ENCODE measurements at regions not wholly inside any gene's neighbourhood (a gene's known extent, or its start where the extent isn't known, plus 50 kb on each side); places are given as distances from the start of the nearest gene placed in this dataset.
A peak's percentile ranks its signal among the peaks of the same experiment; 100 is the strongest.

- Mint-ChIP-seq H3K27me3 (peaks cover 9% of the 10 kb centered on the region), H3K4me3 (no peak overlapping the region), H3K36me3 (no peaks in the 10 kb centered on the region), H3K9me3 (peaks cover 0 to 11% (median 2%) of the 10 kb centered on the region in 7 donors), H3K27ac (no peak overlapping the region), H3K4me1 (no peaks in the 10 kb centered on the region)
- Histone ChIP-seq H3K4me3 (ENCODE audit: low read depth, low read length) (no peak overlapping the region), H3K27ac (ENCODE audit: insufficient read depth, low read length, poor library complexity, severe bottlenecking) (no peak overlapping the region), H3K9me3 (ENCODE audit: control insufficient read depth in 2 of 2, low read length in 2 of 2) (peaks cover 0 to 1% of the 10 kb centered on the region in 2 experiments), H3K27me3 (ENCODE audit: control insufficient read depth, insufficient read depth, low read length) (no peaks in the 10 kb centered on the region), H3K4me1 (ENCODE audit: control insufficient read depth, insufficient read depth, low read length, poor library complexity, severe bottlenecking) (no peaks in the 10 kb centered on the region), H3K36me3 (ENCODE audit: control insufficient read depth, insufficient read depth, low read length) (no peaks in the 10 kb centered on the region)
- no peak for ATAC-seq (ENCODE audit: low read depth in 2 of 2)
- DNase-seq: no peak
Observed at GRCh38 chr18:77529492-77530176, 280.0 kb downstream of the GALR1 start.

GRCh38 chr18:77530732-77531131 is 281.1 kb downstream of the GALR1 start:
- H3K4me3 ChIP-seq (ENCODE audit: low read depth, low read length): no peak overlapping the region
- H3K4me1 ChIP-seq (ENCODE audit: control insufficient read depth, insufficient read depth, low read length, poor library complexity, severe bottlenecking): no peaks in the 10 kb centered on the region
- H3K9me3 ChIP-seq (ENCODE audit: control insufficient read depth in 2 of 2, low read length in 2 of 2): peaks cover 0 to 1% of the 10 kb centered on the region in 2 experiments
- peaks cover 0 to 13% (median 4%) of the 10 kb centered on the region in 7 donors for H3K9me3 Mint-ChIP-seq
- H3K27ac Mint-ChIP-seq: no peak overlapping the region
- DNase-seq (no peak), ATAC-seq (ENCODE audit: low read depth in 2 of 2) (no peak)
- no peak overlapping the region for H3K4me3 Mint-ChIP-seq
- H3K36me3 ChIP-seq (ENCODE audit: control insufficient read depth, insufficient read depth, low read length): no peaks in the 10 kb centered on the region
- H3K27ac ChIP-seq (ENCODE audit: insufficient read depth, low read length, poor library complexity, severe bottlenecking): no peak overlapping the region
- H3K36me3 Mint-ChIP-seq: no peaks in the 10 kb centered on the region
- H3K27me3 ChIP-seq (ENCODE audit: control insufficient read depth, insufficient read depth, low read length): no peaks in the 10 kb centered on the region
- peaks cover 11% of the 10 kb centered on the region for H3K27me3 Mint-ChIP-seq
- H3K4me1 Mint-ChIP-seq: no peaks in the 10 kb centered on the region

- DNase-seq: no peak
- Mint-ChIP-seq H3K4me1 (no peaks in the 10 kb centered on the region), H3K36me3 (no peaks in the 10 kb centered on the region), H3K9me3 (peaks cover 0 to 5% (median 4%) of the 10 kb centered on the region in 7 donors), H3K4me3 (no peak overlapping the region), H3K27ac (no peak overlapping the region), H3K27me3 (peaks cover 5% of the 10 kb centered on the region)
- H3K4me1 ChIP-seq (ENCODE audit: control insufficient read depth, insufficient read depth, low read length, poor library complexity, severe bottlenecking): no peaks in the 10 kb centered on the region
- no peaks in the 10 kb centered on the region for H3K27me3 ChIP-seq (ENCODE audit: control insufficient read depth, insufficient read depth, low read length)
- H3K9me3 ChIP-seq (ENCODE audit: control insufficient read depth in 2 of 2, low read length in 2 of 2): no peaks in the 10 kb centered on the region
- H3K36me3 ChIP-seq (ENCODE audit: control insufficient read depth, insufficient read depth, low read length): no peaks in the 10 kb centered on the region
- ATAC-seq (ENCODE audit: low read depth in 2 of 2): no peak
- H3K27ac ChIP-seq (ENCODE audit: insufficient read depth, low read length, poor library complexity, severe bottlenecking): no peak overlapping the region
- H3K4me3 ChIP-seq (ENCODE audit: low read depth, low read length): no peak overlapping the region
Observed at GRCh38 chr18:77539860-77540259, 290.2 kb downstream of the GALR1 start.

GRCh38 chr18:77544792-77545191 is 295.1 kb downstream of the GALR1 start:
- Histone ChIP-seq H3K9me3 (ENCODE audit: control insufficient read depth in 2 of 2, low read length in 2 of 2) (no peaks in the 10 kb centered on the region), H3K27ac (ENCODE audit: insufficient read depth, low read length, poor library complexity, severe bottlenecking) (no peak overlapping the region), H3K4me1 (ENCODE audit: control insufficient read depth, insufficient read depth, low read length, poor library complexity, severe bottlenecking) (no peaks in the 10 kb centered on the region), H3K4me3 (ENCODE audit: low read depth, low read length) (no peak overlapping the region), H3K27me3 (ENCODE audit: control insufficient read depth, insufficient read depth, low read length) (no peaks in the 10 kb centered on the region), H3K36me3 (ENCODE audit: control insufficient read depth, insufficient read depth, low read length) (no peaks in the 10 kb centered on the region)
- Mint-ChIP-seq H3K4me3 (no peak overlapping the region), H3K9me3 (peaks cover 0 to 2% (median 0%) of the 10 kb centered on the region in 7 donors), H3K27ac (no peak overlapping the region), H3K4me1 (no peaks in the 10 kb centered on the region), H3K36me3 (no peaks in the 10 kb centered on the region), H3K27me3 (no peaks in the 10 kb centered on the region)
- no peak for ATAC-seq (ENCODE audit: low read depth in 2 of 2)
- DNase-seq: no peak

GRCh38 chr18:77547757-77548156 is 298.1 kb downstream of the GALR1 start:
- Mint-ChIP-seq H3K27me3 (peaks cover 5% of the 10 kb centered on the region), H3K9me3 (no peaks in the 10 kb centered on the region), H3K4me1 (no peaks in the 10 kb centered on the region), H3K27ac (no peak overlapping the region), H3K4me3 (no peak overlapping the region), H3K36me3 (no peaks in the 10 kb centered on the region)
- Histone ChIP-seq H3K4me3 (ENCODE audit: low read depth, low read length) (no peak overlapping the region), H3K27ac (ENCODE audit: insufficient read depth, low read length, poor library complexity, severe bottlenecking) (no peak overlapping the region), H3K27me3 (ENCODE audit: control insufficient read depth, insufficient read depth, low read length) (no peaks in the 10 kb centered on the region), H3K36me3 (ENCODE audit: control insufficient read depth, insufficient read depth, low read length) (no peaks in the 10 kb centered on the region), H3K9me3 (ENCODE audit: control insufficient read depth in 2 of 2, low read length in 2 of 2) (no peaks in the 10 kb centered on the region), H3K4me1 (ENCODE audit: control insufficient read depth, insufficient read depth, low read length, poor library complexity, severe bottlenecking) (no peaks in the 10 kb centered on the region)
- ATAC-seq (ENCODE audit: low read depth in 2 of 2) (no peak), DNase-seq (no peak)

- Mint-ChIP-seq H3K4me3 (no peak overlapping the region), H3K36me3 (no peaks in the 10 kb centered on the region), H3K27ac (peak overlapping the region in 1 of 3 donors; percentile 61), H3K27me3 (peaks cover 5% of the 10 kb centered on the region), H3K4me1 (no peaks in the 10 kb centered on the region), H3K9me3 (no peaks in the 10 kb centered on the region)
- no peaks in the 10 kb centered on the region for H3K36me3 ChIP-seq (ENCODE audit: control insufficient read depth, insufficient read depth, low read length)
- ATAC-seq (ENCODE audit: low read depth in 2 of 2) (no peak), DNase-seq (no peak)
- H3K27me3 ChIP-seq (ENCODE audit: control insufficient read depth, insufficient read depth, low read length): no peaks in the 10 kb centered on the region
- no peaks in the 10 kb centered on the region for H3K4me1 ChIP-seq (ENCODE audit: control insufficient read depth, insufficient read depth, low read length, poor library complexity, severe bottlenecking)
- H3K9me3 ChIP-seq (ENCODE audit: control insufficient read depth in 2 of 2, low read length in 2 of 2): no peaks in the 10 kb centered on the region
- no peak overlapping the region for H3K27ac ChIP-seq (ENCODE audit: insufficient read depth, low read length, poor library complexity, severe bottlenecking)
- H3K4me3 ChIP-seq (ENCODE audit: low read depth, low read length): no peak overlapping the region
Observed at GRCh38 chr18:77548790-77549420, 299.3 kb downstream of the GALR1 start.

GRCh38 chr18:77550625-77551024 is 301.0 kb downstream of the GALR1 start:
- Mint-ChIP-seq H3K27ac (no peak overlapping the region), H3K27me3 (peaks cover 5% of the 10 kb centered on the region), H3K36me3 (no peaks in the 10 kb centered on the region), H3K9me3 (no peaks in the 10 kb centered on the region), H3K4me3 (no peak overlapping the region), H3K4me1 (no peaks in the 10 kb centered on the region)
- Histone ChIP-seq H3K4me1 (ENCODE audit: control insufficient read depth, insufficient read depth, low read length, poor library complexity, severe bottlenecking) (no peaks in the 10 kb centered on the region), H3K27ac (ENCODE audit: insufficient read depth, low read length, poor library complexity, severe bottlenecking) (no peak overlapping the region), H3K4me3 (ENCODE audit: low read depth, low read length) (no peak overlapping the region), H3K27me3 (ENCODE audit: control insufficient read depth, insufficient read depth, low read length) (no peaks in the 10 kb centered on the region), H3K36me3 (ENCODE audit: control insufficient read depth, insufficient read depth, low read length) (no peaks in the 10 kb centered on the region), H3K9me3 (ENCODE audit: control insufficient read depth in 2 of 2, low read length in 2 of 2) (no peaks in the 10 kb centered on the region)
- ATAC-seq (ENCODE audit: low read depth in 2 of 2) (no peak), DNase-seq (no peak)

GRCh38 chr18:77551055-77551454 is 301.4 kb downstream of the GALR1 start:
- peaks cover 5% of the 10 kb centered on the region for H3K27me3 Mint-ChIP-seq
- H3K9me3 Mint-ChIP-seq: no peaks in the 10 kb centered on the region
- H3K4me1 Mint-ChIP-seq: no peaks in the 10 kb centered on the region
- no peaks in the 10 kb centered on the region for H3K4me1 ChIP-seq (ENCODE audit: control insufficient read depth, insufficient read depth, low read length, poor library complexity, severe bottlenecking)
- DNase-seq: no peak
- no peak for ATAC-seq (ENCODE audit: low read depth in 2 of 2)
- H3K9me3 ChIP-seq (ENCODE audit: control insufficient read depth in 2 of 2, low read length in 2 of 2): no peaks in the 10 kb centered on the region
- no peak overlapping the region for H3K27ac Mint-ChIP-seq
- H3K36me3 ChIP-seq (ENCODE audit: control insufficient read depth, insufficient read depth, low read length): no peaks in the 10 kb centered on the region
- H3K4me3 ChIP-seq (ENCODE audit: low read depth, low read length): no peak overlapping the region
- H3K4me3 Mint-ChIP-seq: no peak overlapping the region
- H3K27ac ChIP-seq (ENCODE audit: insufficient read depth, low read length, poor library complexity, severe bottlenecking): no peak overlapping the region
- H3K27me3 ChIP-seq (ENCODE audit: control insufficient read depth, insufficient read depth, low read length): no peaks in the 10 kb centered on the region
- no peaks in the 10 kb centered on the region for H3K36me3 Mint-ChIP-seq
